GM18520 (cell line): ENCODE measurements at regions not wholly inside any gene's neighbourhood (a gene's known extent, or its start where the extent isn't known, plus 50 kb on each side); places are given as distances from the start of the nearest gene placed in this dataset.

Experiments
- ATAC-seq: cut with Tn5 transposase; IDR thresholded peaks from one replicate; pipeline ENCODE4 v1.9.1; 2021; ENCODE audit not compliant: unreplicated experiment

DNA sequence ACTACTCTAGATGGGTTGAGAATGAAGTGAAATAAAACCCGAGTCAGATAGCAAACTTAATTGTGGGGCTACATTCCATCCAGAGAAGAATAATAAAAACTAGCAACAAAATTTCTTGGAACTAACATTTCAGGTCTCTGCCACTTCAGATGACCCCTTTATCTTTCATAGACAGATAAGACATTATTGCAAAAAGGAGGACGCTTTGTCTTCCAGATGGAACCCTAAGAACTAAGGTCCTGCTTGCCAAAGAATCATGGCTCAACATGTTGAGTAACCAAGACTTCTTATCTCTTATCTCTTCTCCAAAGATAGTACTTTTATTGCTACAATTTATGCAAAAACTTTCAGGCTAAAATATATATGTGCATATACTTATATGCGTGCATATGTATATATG, 221.1 kb upstream of the PREP start:
- no peak for ATAC-seq

GRCh38 chr6:105622226-105622625, 219.3 kb upstream of the PREP start:
- ATAC-seq, result no peak

DNA sequence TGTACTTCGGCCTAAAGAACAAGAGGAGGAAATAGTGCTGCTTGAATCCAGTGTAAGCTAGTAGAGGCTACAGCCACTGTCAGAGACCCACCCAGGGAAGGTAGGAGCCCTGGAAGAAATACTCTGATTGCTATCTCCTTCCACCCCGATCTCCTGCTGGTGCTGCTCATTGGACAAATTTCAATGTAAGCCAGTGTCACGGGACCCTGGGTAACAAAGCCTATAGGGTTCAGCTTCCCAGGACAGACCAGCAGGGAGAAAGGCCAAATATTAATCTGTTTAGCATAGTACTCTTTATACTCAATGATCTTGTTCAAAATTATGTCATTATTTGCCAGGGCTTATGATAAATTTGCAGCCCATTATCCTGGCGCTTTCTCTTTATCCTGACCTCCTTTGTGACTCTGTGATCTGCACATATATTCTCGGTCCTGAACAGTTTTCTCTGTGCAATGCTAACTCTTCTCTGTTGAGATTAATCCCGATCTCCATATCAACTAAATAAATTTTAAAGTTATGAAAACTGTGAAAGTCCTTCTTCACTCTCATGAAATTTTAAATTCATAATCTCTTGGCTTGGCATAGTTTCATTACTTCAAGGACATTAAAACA, 218.8 kb upstream of the PREP start:
- no peak for ATAC-seq

GRCh38 chr6:105620878-105621277, 218.0 kb upstream of the PREP start:
- ATAC-seq, result no peak

- no peak for ATAC-seq
Observed at GRCh38 chr6:105619971-105620741, 217.3 kb upstream of the PREP start.

- no peak for ATAC-seq
Observed at GRCh38 chr6:105618247-105618646, 215.4 kb upstream of the PREP start.

DNA sequence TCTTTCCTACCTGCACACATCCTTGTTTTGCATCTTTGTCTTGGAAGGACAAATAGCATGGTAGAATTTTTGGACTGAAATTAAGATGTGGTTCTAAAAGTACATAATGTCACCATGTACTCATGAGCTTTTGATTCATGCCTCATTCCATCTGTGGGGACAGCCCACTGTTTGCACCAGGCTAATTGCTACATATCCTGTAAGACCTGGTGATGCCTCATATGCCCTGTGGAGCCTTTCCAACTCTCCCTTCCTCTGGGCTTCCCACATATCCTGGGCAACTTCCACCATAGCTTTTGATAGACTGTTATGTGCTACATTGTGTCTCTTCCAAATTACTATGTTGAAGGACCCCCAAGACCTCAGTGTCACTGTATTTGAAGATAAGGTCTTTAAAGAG, 213.6 kb upstream of the PREP start:
- no peak for ATAC-seq

DNA sequence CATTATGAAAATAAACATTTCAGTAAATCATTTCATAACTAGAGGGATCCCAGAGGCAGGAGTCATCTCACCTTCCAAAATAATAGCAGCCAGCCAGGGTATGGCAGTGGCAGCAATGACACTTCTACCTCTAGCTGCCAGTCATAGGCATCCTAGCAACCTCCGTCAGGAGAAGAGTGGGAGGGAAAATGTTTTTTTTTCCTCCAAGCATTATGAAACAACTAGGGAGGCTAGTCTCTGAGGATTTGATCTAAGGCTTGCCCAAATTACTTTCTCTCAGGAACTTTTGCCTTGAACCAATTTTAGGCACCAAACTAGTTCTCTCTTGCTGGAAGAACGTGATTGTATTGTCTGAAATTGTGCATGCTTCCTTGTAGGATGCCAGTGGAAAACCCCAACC, 208.7 kb upstream of the PREP start:
- ATAC-seq, result no peak

DNA sequence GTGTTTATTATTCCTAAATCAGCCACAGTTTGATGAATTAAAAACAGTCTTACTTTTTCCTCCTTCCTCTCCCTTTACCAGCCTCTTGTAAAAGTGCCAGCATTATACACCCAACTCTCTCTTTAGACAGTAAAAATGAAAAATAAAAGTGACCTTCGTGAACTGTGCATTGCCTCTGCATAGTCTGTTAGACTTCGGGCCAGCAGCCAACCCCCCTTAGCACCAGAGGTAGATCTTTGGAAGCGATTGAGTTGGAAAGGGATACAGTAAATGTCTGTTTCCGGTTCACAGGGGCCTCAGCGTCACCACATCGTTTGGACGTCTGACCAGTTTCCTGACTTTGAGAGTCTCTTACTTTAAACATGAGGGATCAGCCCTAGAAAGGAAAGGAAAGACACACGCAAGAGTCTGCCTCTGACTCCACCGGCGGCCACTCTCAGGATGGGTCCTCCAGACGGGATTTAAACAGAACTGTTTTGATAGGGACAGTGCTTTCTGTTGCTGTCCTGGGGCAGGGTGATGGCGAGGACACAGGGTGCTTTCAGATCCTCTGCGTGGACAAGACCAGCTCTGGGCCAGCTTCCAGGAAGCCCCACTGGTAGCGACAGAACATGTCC, 206.6 kb upstream of the PREP start:
- no peak for ATAC-seq

DNA sequence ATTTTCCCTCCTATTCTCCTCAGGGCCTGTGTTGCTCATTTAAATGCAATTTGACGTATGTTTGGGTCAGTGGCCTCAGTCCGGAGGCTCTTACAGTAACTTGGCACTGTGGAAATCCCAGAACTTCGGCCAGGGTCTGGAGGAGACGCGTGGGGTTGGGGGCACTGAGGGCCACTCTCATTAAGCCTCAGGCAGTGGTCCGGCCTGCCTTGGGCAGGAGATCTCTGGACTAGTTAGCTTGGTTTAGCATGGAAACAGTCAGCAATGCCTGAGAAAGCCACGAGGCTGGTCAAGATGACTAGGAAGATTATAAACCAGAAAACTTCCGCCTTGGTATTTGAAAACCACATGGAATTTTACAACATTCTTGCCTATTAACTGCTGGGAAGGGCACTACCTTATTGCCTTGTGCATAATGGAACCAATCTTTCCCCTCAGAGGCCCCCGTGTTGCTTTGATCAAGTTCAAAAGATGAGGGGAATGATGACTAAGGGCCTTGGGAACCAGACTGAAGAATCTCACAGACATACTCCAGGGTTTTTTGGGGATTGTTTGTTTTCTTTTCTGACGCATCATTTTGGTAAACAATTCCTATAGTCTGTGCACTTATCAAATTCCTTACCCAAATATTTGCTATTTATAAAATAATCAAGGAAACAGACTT, 206.0 kb upstream of the PREP start:
- no peak for ATAC-seq

DNA sequence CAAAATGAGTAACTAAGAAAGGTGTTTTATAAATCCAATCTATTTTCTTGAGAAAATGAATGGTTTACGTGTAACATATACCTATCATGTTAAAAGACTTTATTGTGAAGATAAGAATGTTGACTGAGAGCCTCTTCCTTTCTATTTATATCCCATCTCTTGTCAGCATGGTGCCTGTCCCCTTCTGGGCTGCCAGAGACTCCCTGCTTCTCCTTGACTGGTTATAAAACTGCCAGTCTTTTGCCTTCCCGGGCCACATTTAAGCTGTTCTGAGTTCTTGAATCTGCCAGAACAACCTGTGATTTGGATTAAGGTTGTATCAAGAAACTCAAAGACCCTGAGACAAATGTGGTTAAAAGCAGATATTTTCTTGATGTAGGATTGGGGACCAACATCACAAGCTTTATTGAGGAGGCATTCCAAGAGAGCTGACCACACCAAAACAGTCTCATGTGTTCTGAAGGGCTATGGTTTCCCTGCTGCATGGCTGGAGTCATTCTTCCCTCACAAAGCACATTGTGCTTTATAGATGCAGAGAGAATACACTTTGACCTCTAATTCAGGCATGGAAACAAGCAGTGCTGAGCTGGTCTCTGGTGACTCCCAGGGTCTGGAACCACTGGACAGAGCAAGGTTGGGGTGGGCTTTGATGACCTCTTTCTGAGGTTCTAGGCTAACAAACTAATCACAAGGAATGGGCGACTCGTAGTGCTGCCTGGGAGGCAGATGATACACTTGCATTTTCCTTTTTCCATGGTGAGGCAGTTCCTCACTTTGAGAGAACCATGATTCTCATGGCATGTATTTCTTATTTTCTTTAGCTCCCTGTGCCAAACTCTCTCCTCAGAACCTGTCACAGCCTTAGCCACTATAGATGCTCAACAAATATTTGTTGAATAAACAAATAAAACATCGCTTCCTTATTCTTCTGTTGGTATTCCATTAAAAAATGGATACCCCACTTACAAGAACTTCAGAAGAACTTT, 205.0 kb upstream of the PREP start:
- no peak for ATAC-seq

GRCh38 chr6:105606831-105607463, 204.1 kb upstream of the PREP start:
- no peak for ATAC-seq

- ATAC-seq, result no peak
Observed at GRCh38 chr6:105604587-105604884, 201.7 kb upstream of the PREP start.

- no peak for ATAC-seq
Observed at GRCh38 chr6:105603788-105604586, 201.1 kb upstream of the PREP start.

DNA sequence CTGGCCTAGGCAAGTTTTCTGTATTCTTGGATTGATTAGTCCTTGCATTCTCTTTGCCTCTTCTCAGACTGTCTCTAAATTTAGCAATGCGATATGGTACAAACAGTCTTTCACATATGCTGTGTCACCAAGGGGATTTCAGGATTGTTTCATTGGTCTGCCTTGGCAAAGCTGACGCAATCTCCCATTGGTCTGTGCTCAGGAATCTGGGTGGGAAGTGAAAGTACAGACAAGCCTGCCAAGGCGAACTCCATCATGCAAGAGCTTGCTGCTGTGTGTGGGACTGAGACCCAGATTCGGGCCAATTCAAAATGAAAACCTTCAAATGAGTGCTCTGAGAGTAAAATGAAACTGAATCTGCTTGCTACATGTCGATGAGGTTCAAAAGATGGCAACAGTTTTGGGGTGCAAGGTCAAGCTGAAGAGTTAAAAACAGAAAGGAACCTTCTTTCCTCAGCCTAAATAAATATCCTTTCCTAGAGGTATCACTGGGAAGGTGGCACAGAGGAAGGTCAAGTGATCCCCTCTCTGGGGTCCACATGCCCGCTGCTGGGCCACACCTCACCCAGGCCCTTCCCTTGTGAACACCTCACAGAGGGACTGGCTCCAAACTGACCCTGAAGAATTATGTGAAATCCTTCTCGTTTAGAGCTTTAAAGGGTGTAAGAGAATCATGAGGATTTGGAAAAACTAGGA, 198.8 kb upstream of the PREP start:
- ATAC-seq, result peak; percentile 65

DNA sequence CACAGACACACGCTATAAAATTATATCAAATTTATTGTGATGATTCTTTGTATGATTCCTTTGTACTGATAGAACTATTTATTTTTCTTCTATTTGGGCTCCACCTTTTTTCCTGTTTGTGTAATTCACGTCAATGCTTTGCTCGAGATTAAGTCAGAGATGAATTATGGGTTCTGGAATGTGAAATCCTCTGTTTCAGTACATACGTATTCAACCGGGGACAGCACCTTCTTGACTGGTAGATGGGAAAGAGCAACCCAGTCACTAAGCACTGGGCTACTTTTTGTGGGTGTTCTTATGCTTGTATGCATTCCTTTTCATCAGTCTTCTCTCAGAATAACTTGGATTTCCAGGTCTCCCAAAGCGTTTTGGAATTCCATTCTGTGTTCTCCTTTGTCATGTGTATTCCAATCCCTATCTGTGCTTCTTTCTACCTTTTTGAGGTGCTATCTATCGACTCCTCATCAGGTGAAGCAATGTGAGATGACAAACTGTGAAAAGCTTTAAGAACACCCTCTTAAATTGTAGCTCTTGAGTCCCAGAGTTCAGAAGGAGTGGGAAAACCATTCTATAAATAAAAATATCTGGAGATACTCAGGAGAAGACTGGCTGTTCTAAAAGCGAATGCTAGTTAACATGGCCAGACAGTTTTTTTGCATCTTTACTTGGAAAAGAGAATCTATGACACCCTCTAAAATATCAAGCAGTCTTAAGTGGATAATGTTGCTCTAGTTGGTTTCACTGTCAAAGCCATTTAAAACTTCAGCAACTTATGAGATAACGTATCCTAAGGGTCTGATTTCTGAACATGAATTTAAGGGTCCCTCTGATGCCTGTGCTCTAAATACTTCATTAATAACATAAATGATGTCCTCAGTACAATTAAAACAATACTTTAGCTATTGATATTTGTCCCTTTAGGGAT, 197.7 kb upstream of the PREP start:
- ATAC-seq, result no peak

- ATAC-seq, result no peak
Observed at GRCh38 chr6:105598264-105598663, 195.4 kb upstream of the PREP start.

DNA sequence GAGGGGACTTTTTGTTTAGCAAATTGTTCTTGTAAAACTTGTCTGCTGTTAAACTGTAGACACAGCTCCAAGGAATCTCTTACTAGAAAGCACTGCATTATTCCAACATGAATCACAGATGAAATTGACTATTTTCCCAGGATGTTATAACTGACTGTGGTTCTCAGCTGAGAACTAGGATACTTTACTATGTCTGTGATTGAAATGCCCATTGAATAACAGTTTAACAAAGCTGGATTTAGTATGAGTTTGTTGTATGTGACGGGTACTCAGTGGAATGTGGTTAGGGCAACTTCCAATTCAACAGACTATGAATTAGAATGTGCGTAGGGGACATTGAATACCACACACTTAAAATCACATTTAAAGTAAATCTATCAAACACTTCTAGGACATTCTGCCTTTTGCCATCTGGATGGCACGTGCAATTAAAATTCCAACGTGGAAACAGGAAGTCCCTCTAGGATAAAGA, 193.4 kb upstream of the PREP start:
- no peak for ATAC-seq
